ENCODE measurements at regions not wholly inside any gene's neighbourhood (a gene's known extent, or its start where the extent isn't known, plus 50 kb on each side); places are given as distances from the start of the nearest gene placed in this dataset.
"Not testable (repeated sequence)": the region's sequence is repeated elsewhere in the genome, so short reads cannot be mapped to it uniquely, and the experiment has no call there.

- no peak for DNase-seq (ENCODE audit: low spot score)
Observed at GRCh38 chr6:9002833-9003232, 567.5 kb upstream of the SLC35B3 start.

- no peak for DNase-seq (ENCODE audit: low spot score)
Observed at GRCh38 chr6:8995156-8995555, 559.8 kb upstream of the SLC35B3 start.

- DNase-seq (ENCODE audit: low spot score), result no peak
Observed at GRCh38 chr6:8993111-8993510, 557.8 kb upstream of the SLC35B3 start.

- DNase-seq (ENCODE audit: low spot score), result no peak
Observed at GRCh38 chr6:8991844-8992243, 556.5 kb upstream of the SLC35B3 start.

- no peak for DNase-seq (ENCODE audit: low spot score)
Observed at GRCh38 chr6:8990075-8990474, 554.7 kb upstream of the SLC35B3 start.

- DNase-seq (ENCODE audit: low spot score), result peak; percentile 27
Observed at GRCh38 chr6:8983202-8983688, 547.9 kb upstream of the SLC35B3 start.

GRCh38 chr6:8982668-8983067 lies 547.3 kb upstream of the SLC35B3 start:
- no peak for DNase-seq (ENCODE audit: low spot score)

- DNase-seq (ENCODE audit: low spot score), result no peak
Observed at GRCh38 chr6:8973395-8973794, 538.0 kb upstream of the SLC35B3 start.

GRCh38 chr6:8969747-8970146 lies 534.4 kb upstream of the SLC35B3 start:
- no peak for DNase-seq (ENCODE audit: low spot score)

GRCh38 chr6:8958894-8959511 lies 523.7 kb upstream of the SLC35B3 start:
- DNase-seq (ENCODE audit: low spot score), result no peak

GRCh38 chr6:8953310-8953709 lies 518.0 kb upstream of the SLC35B3 start:
- no peak for DNase-seq (ENCODE audit: low spot score)

- no peak for DNase-seq (ENCODE audit: low spot score)
Observed at GRCh38 chr6:8948733-8949132, 513.4 kb upstream of the SLC35B3 start.

- DNase-seq (ENCODE audit: low spot score), result no peak
Observed at GRCh38 chr6:8947900-8948299, 512.6 kb upstream of the SLC35B3 start.

- no peak for DNase-seq (ENCODE audit: low spot score)
Observed at GRCh38 chr6:8944548-8944947, 509.2 kb upstream of the SLC35B3 start.

- no peak for DNase-seq (ENCODE audit: low spot score)
Observed at GRCh38 chr6:8943073-8943472, 507.7 kb upstream of the SLC35B3 start.

- no peak for DNase-seq (ENCODE audit: low spot score)
Observed at GRCh38 chr6:8941577-8941976, 506.2 kb upstream of the SLC35B3 start.

GRCh38 chr6:8940356-8940755 lies 505.0 kb upstream of the SLC35B3 start:
- no peak for DNase-seq (ENCODE audit: low spot score)

GRCh38 chr6:8939615-8940014 lies 504.3 kb upstream of the SLC35B3 start:
- DNase-seq (ENCODE audit: low spot score), result no peak

GRCh38 chr6:8934318-8934717 lies 499.0 kb upstream of the SLC35B3 start:
- no peak for DNase-seq (ENCODE audit: low spot score)

GRCh38 chr6:8930009-8930408 lies 494.7 kb upstream of the SLC35B3 start:
- DNase-seq (ENCODE audit: low spot score), result no peak

GRCh38 chr6:8920244-8920643 lies 484.9 kb upstream of the SLC35B3 start:
- not testable (repeated sequence) for DNase-seq (ENCODE audit: low spot score)

GRCh38 chr6:8918196-8918595 lies 482.9 kb upstream of the SLC35B3 start:
- DNase-seq (ENCODE audit: low spot score), result no peak

- DNase-seq (ENCODE audit: low spot score), result no peak
Observed at GRCh38 chr6:8914700-8915099, 479.4 kb upstream of the SLC35B3 start.

- no peak for DNase-seq (ENCODE audit: low spot score)
Observed at GRCh38 chr6:8908638-8909037, 473.3 kb upstream of the SLC35B3 start.
